GM21619 (cell line): ENCODE measurements at regions not wholly inside any gene's neighbourhood (a gene's known extent, or its start where the extent isn't known, plus 50 kb on each side); places are given as distances from the start of the nearest gene placed in this dataset.

ENCODE experiments used
- ATAC-seq: cut with Tn5 transposase; IDR thresholded peaks from one replicate; pipeline ENCODE4 v1.9.1; 2021; ENCODE audit not compliant: unreplicated experiment

DNA sequence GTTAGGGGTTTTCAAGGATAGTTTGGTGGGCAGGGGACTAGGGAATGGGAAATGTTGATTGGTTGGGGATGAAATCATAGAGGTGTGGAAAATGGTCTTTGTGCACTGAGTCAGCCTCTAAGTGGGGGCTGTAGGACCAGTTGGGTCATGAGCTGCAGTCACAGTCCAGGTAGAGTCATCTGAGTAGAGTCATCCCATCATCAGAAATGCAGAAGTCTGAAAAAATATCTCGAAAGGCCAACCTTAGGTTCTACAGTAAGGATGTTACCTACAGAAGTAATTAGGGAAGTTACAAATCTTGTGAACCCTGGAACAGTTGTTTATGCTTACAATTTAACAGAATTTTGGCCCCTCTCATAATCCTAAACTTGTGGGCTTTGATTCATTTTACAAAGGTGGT is 63.4 kb upstream of the AP1S2 start:
- ATAC-seq = no peak

DNA sequence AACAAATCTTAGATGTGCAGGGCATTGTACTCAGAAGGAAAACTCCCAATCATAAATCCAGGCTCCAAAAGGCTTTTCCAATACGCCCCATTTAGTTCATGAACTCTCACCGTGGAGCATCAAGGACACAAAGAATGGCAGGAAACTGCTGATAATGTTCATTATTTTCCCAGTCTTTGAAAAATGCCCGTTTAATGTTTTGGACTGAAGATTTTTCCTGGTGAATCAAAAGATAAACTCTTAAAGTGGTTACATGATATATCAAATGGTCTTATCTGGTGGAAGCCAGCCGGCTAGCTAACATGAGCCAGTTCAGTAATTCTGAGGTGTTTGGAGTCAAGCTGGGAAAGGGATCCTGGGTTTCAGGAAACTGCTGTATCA is 62.1 kb upstream of the AP1S2 start:
- ATAC-seq = no peak

DNA sequence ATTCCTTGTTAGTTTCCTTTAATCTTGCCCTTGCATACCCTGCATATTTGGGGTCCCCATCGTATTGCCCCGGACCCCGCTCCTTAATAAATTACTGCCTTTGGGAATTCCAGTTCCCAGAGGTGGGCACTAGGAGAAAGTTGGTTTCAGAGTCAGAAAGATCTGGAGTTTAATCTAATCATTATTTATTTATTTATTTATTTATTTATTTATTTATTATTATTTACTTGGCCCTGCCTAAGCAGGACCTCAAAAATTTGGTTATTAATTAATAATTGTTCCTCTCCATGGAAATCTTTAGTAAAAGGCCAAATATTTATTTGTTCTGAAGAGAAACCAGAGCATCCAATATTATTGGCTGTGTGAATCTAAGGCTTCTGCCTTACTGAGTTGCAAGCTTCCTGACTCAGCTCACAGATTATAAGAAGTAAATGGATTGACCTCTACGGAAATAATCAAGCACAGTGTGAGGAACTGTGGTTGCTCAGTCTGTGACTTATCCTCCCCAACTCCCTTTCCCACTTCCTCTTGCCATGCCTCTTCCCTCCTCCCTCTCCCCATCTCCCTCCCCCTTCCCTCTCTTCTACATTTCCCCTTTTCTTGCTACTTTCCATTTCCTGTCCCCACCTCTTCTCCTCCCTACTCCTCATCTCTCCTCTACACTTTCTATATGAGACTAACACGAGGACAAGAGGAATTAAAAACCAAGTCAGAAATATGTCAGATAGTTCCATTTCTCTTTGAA is 61.5 kb upstream of the AP1S2 start:
- no peak for ATAC-seq

GRCh38 chrX:15914486-15914885 is 59.9 kb upstream of the AP1S2 start:
- no peak for ATAC-seq

DNA sequence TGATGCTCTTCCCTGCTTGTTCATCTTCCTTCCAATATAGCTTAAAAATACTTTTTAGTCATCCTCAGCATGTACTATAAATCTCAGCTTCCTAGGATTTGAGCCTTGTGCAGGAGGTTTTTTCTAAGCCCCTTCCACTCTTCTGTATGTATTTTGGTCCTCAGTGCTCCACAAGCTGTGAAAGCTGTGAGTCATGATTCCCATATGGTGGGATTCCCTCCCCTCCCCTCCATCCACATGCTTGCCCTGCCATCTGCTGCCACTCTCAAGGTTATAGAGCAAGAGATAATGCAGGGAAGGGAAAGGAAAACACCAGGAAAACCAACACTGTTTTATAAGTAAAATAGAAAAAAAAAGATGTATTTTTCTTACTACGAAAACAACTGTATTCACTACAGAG is 58.5 kb upstream of the AP1S2 start:
- ATAC-seq = no peak

DNA sequence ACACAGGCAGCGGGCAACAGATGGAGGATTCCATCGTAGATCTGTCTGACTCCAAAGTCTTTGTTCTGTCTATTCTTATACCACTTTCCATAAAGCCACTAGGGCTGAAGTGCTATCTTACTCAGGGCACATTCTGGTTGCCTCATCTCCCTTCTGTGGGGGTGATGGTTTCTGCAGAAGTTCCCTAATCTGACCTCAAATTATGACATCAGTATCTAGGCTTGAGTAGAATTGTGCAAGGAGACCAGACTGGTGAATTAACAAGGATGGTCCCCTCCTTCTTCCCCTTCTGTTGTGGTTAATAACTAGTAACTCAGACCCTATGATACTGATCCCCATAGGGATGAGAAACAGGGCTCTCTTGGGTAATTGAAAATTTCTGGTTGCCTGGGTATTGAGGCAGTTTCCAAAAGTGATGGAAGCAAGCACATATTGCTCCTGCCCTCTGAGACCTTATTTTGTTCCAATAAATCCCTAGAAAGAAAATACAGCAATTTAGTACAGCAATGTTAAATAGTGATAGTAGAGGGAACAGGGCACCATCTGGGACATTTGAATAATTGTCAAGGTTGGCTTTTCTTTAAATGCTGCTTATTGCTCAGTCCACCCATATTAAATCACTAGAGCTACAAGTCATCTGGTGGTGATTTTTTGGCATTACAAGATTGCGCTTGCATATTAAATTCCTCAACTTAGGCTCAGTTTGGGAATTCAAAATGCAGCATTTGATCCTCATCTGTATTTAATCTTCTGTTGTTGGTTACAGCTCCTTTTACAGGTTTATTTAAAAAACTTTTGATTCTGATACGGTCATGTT is 57.3 kb upstream of the AP1S2 start:
- no peak for ATAC-seq

DNA sequence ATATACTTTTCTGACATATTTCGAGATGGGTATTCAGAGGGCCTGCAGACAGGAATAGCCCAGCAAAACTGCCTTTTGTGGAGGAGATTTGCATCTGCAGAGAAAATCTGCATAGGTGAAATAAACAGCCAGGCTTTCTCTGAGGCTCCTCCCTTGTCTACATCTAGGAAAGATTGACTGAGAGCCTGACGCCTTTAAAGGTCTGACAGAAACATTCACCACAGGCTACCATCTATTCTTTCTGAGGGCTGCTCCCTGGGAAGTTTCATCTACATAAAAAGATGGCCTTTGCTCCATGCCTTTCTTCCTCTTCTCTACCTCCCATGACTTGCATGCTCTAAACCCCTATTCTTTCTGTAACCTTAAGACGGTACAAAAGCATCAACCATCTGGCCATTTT is 55.0 kb upstream of the AP1S2 start:
- ATAC-seq = no peak

DNA sequence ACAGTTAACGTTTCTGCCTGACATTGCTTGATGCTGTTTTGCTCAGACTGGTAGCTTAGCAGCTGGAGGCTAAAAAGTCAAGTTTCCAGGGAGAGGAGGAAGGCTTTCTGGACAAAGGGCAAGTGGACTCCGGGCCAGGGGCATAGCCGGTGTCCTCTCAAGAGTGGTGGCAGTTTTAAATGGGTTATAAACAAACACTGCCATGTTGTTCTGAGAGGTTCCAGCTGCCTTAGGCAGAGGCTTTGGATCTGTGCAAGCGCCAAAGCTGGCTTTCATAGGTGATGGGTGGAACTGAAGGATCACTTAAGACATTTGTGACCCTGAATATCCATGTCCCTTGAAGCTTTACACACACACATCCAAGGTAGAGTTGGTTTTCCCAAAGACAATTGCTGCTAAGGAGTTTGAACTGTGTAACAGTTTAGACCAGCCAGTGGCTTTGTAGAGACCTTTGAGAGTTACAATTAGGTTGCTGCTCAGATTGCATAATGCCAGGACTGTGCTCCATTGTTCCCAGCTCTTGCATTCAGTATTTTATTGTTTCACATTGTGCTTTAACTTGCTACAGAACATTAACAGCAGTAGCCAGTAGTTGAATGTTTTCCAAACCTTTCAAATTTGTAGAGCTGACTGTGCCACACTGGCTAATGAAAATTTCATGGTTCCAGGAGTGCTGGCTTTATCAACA is 54.1 kb upstream of the AP1S2 start:
- ATAC-seq = no peak

DNA sequence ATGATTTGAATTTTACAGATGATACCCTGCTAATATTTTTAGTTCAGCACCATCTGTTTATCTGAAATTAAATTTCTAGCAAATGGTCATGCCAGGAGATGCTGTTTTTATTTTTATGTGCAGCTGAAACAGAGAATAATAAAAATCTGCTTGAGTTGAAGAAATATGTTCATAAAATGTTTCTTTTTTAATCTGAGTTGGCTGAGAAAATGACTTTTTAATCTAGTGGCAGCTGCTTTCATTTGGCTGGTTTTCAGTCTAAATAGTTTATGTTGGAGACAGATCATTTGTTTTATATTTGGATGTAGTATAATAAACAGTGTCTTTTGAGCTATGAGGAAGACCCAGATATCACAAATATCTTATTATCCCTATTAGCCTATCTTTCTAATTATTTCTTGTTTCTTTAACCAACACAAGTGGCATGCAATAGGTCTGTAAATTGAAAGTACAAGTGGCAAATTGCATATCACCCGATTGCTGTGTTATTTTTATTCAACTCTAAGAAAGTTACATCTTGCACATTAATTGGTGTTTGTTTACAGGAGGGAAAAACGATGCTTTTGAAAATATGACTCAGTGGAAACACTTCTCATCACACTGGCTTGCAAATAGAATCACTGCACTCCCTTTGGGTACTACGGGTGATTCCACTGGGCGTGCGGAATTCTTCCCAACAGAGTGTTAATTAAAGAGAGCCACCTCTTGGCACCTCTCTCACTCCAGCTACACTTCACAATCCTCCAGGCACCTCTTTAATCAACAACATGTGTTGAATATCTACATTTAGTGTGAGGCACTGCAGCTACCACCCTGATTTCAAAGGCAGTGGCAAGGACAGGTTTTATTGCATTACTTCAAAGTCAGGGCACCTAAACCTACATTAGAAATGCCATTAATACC is 51.7 kb upstream of the AP1S2 start:
- ATAC-seq = no peak
